GM18507 (cell line): ENCODE measurements at regions not wholly inside any gene's neighbourhood (a gene's known extent, or its start where the extent isn't known, plus 50 kb on each side); places are given as distances from the start of the nearest gene placed in this dataset.

ENCODE experiments used
- DNase-seq: peaks from one replicate; pipeline ENCODE4 v3.0.0; 2011; ENCODE audit warnings: low read depth; ENCODE audit not compliant: insufficient read length; ENCODE audit errors: extremely low spot score
- FAIRE-seq: peaks from 2 replicates; lab custom pipeline; 2011; peaks lifted over from hg19 to GRCh38; lab: Jason Lieb, UNC

DNA sequence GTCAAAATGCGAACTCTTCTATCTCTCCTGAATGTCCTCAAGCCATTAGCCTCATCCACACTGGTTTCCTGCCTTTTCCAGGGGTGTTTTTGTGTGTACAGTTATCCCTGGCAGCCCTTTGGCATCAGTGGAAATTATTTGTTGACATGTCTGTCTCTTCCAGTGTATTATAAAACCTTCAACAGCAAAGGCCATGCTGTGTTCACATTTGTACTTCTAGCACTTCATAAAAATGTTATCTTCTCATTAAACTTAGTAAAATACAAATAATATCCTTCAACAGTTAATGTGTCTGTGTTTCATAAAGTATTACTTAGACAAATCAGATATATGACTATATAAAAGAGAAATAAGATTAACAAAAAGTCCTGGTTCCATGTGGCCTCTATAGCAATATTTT is 359.5 kb upstream of the ARGLU1 start:
- no peak for DNase-seq
- no peak for FAIRE-seq

DNA sequence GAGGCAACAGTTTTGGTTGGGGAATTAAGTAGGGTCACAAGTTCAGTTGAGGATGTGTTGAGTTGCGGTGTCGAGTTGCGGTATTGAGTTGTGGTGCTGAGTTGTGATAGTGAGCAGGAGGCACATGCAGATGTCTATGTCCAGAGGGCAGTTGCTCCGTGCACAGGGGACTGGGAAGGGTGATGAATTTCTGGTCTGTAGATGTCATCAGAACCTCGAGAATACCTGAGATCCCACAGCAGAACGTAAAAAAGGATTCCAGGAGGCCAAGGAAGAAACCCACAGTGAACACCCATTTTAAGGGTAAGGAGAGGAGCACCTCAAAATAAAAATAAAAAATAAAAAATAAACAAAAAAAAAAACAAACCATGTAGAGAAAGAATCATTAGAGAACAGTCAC is 354.4 kb upstream of the ARGLU1 start:
- DNase-seq: no peak
- FAIRE-seq: no peak

DNA sequence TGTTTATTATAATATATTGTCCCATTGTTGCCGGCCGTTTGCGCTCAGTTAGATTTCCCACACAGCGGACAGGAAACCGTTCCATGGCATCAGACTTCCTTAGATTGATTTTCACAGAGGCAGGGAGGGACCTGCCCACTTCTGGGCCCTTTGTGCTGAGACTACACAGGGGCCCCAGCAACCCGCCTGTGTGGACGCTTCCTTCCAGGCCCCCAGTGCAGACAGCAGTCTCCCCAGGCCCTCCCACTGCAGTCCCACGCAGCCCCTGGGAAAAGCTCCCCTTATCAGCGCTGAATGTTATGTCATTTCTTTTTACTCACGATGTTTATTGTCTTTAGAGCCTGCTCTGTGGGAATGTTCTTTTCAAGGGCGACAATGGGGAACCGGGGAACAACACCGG is 351.7 kb upstream of the ARGLU1 start:
- no peak for DNase-seq
- FAIRE-seq: no peak

DNA sequence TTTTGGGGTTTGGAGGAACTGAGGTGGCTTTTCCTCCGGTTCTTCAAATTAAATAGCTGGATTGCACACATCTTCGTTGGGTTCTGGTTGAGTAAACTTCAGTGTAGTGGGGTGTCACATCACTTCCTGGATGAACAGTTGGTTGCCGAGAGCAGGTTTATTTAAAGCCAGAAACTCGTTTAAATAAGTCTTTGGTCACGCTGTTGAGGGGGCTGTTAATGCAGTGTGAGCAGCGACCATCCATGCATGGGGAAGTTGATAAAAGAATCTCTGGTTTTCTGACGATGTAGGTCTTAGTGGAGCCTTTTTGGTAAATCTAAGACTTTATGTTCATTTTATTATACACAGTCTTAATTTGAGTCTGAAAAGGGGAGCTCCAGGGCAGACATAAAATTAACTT is 351.2 kb upstream of the ARGLU1 start:
- no peak for DNase-seq
- peak; percentile 59 for FAIRE-seq

DNA sequence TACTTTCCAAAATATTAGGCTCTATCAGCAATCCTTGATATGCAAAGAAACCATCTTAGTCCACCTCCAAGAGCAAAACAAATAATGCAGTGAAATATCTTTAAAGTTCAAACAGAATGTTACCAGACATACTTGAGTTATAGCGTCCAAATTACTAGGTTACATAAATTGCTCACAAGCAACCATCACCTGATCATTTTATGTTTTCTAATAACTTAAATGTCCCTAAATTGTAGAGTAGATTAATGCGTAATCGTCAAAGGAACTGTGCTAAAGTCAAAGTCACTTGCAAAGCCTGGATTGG is 350.6 kb upstream of the ARGLU1 start:
- DNase-seq (no peak), FAIRE-seq (no peak)

DNA sequence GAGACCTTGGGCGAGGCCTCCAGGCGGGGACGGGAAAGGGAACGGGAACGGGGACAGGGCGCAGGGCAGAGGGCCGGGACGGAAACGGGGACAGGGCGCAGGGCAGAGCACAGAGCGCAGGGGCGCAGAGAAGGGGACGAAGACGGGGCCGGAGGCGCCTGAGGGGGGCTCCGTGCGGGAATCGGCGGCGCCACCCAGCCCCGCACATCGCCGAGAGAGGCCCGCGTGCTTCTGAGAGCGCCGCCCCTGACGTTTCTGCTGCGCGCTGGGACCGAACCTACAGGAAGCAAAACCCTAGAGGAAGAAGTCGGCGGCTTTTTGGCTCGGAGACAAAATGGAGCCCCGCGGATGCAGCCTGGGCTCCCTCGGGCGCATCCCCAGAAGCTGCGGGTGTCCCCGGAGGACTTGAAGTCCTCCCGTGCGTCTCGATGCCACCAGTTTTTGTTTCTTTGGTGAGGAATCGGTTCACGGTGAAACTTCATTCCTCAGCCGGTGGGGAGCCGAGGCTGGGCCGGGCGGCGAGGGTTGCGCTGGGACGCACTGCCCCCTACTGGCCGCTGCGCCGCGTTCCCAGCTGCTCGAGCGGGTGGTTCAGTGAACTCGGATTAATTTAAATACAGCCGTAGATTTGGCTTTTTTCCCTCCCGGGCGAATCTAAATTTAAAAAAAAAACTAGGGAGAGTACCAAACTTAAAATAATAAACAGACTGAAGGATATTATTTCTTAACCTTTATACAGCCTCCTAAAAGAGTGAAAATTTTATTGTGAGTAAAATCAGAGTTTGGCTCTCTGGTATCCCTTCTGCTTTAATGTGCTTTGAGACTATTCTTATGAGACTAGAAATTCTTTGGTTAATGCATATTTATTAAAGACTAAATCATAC is 350.0 kb upstream of the ARGLU1 start:
- FAIRE-seq: peak; percentile 73
- peak; percentile 51 for DNase-seq

DNA sequence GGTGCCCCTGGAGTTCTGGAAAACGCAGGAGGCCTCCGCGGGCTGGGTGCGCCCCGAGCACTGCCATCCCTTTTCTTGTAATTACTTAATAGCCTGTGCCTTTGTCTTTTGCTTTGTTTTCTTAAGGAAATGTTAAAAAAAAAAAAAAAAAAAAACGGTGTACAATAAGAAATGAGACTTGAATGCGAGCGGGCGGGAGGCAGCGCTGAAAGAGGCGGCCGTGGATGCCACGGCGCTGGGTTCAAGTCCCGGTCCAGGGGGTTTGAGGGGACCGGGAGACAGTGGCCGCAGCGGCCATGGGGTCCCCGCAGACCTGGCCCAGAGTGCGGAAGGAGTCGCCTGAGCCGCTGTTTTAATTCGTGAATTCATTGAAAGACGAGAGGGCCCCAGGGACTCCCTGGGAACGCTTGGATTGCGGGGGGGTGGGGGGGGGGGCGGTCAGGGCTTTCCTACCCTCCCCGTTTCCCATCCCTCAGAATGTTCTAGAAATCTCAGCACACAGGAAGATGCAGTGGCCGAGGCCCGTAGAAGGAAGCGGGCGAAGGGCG is 349.2 kb upstream of the ARGLU1 start:
- DNase-seq (no peak), FAIRE-seq (no peak)

DNA sequence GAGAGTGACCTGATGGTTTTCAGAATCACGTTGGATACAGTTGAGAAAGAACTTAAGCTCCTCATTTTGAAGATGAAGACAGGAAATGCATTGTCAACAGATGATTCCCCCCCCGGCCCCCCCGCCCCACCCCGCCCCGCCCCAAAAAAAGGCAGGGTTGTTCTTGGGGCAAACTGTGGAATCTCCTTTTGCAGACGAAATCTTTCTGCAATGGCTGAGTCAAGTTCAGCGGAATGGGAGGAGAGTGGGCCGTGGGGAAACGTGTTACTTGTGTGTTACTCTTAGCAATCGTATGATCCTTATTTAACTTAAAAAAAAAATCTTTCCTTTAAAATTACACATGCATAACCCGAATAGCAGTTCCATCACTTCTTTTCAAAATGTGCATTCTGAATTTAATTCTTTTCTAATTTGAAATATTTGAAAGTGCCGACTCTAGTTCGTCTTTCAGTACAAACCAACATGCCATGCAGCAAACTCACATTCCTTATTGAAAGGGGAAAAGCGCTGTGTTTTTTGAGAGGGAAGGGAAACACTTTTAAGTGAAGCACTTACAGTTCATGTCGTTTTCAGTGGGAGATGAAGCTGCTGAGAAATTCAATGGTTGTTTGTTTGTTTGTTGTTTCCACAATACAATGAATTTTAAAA is 348.5 kb upstream of the ARGLU1 start:
- DNase-seq: no peak
- FAIRE-seq: no peak

DNA sequence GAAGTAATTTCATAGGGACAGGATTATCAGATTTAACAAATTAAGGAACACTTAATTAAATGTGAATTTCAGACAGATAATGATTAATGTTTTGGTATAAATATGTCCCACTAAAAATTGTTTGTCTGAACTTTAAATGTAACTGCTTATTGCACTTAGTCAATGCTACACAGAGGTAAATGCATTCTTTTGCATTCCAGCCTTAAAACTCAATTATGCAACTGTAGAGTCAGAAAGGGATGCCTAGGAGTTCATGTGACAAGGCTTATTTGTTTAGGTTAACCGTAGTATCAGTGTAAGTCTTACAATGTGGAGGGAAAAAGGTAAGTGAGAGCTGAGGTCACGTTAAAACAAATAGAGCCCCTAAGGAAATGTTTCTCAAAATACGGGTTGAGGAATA is 347.2 kb upstream of the ARGLU1 start:
- FAIRE-seq: no peak

DNA sequence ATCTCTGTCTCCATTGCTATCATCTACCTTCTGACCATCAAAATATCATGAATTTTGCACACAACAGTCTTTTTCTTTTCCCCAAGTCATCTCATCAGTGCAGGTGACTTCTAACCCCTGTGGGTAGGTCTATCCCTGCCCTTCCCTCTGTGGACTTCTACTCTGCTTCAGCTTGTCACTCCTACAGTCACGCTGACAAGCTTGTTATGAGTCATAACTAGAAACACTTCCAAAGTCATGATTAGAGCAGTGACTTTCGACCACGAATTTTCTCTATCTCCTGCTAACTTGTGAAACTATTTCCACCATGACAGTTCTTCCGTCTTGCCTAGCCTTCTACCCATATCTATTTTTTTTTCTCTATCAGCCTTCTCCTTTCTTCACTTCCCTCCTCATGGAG is 343.7 kb upstream of the ARGLU1 start:
- FAIRE-seq (no peak), DNase-seq (no peak)

More for the DNA sequence above, 347.2 kb upstream of the ARGLU1 start:
- no peak for DNase-seq

DNA sequence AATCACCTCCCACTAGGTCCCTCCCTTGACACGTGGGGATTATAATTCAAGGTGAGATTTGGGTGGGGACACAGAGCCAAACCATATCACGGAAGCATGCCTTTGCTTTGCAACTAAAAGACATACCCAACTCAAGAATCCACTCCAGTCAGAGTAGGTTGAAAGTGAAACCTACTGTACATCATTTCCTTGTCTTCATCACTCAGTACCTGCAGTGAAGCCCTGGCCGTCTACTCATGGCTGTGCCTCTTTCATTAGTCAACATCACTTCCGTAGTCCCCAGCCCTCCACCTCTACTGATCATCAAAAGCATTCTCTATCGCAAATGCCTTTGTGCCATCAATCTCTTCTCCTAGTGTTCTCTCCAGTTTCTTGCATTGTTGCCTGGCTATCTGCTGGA is 343.1 kb upstream of the ARGLU1 start:
- no peak for DNase-seq
- FAIRE-seq: no peak

DNA sequence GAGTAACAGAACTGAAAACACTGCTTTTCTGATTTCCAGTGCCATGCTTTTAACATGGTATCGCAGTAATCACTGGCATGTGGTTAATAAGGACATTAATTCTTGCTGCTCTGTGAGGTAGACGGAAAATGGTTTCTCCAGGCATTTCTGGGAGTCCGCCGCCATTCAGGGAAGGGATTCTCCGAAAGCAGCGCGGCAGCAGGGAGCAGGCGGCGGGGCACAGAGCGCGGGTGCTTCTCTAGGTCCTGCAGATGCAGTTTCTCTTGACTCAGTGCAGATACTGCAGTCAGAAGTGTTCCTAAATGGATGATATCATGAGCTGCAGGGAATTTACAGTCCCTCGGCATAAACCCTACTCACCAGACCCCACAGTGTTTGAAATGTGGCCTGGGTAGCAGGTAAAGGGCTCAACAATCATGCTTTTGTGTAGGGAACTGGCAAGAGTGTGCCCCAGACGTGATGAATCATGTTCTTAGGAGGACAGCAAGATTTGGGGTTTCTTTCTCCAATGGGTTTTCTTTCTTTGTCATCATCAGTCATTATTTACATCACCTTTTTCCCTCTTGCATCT is 338.6 kb upstream of the ARGLU1 start:
- no peak for FAIRE-seq

DNA sequence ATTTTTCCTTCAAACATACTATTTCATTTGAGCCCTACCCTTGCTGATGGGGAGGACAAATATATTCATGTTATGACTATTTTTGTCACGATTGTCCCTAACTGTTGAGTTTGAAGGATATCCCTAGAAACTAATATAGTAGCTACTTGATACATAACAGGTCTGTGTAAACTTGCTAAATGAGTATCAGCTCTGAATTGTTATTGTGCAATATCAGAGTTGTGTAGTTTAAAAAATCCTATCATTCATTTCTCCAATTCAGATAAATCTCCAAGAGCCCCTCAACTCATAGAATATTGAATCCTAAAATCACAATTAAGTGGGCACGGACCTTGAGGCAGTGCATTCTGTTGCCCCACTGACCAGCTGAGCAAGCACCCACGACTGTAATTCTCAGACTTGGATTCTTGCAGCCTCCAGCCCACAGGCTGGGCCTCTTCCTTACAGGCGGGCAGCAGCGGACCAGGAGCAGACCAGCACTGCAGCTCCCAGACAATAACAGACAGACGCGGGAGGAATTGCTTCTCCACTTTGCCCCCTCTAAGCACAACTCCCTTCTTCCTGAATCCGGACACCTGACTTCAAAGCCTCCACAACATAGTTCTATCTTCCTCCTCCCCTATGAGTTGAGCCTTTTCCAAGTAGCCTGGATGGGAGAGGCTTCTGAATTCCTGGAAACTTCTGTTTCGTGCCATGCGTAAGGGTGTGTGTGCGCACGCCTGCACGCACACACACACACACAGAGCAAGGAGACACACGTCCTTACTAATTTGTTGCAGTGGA is 337.6 kb upstream of the ARGLU1 start:
- no peak for DNase-seq
- FAIRE-seq: no peak

More for the DNA sequence above, 338.6 kb upstream of the ARGLU1 start:
- DNase-seq: no peak

DNA sequence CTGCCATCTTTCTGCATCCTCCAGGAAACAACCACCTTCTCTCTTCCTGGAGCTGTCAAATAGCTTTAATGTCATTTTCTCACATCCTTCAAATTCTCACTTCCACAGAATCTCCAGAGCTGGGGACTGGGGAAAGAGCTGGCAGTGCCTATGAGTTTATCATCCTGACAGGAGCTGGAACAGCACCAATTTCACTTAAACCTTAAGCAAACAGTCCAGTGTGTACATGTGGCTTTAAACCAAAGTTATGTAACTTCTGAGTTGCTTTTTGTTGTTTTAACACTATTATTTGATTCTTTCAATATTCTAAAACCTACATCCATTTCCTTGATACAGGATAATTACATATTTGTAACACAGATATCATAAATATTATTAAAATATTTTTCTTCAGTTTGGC is 331.5 kb upstream of the ARGLU1 start:
- FAIRE-seq: no peak

DNA sequence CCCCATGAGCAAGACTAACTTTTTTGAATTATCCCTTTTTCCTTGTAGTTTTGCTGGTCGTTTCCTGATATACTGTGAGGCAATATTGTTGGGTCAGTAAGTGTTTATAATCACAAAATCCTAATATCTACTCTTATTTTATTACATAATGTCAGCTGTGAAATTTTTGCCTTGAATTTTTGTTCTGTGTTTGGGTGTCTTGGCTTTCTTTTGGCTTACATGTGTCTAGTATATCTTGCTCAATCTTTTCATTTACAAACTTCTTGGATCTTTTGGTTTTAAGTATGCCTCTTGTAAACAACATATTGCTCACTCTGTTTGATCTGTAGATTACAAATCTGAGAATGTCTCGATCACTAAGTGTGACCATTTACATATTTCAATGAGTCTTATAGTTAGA is 330.3 kb upstream of the ARGLU1 start:
- FAIRE-seq (no peak), DNase-seq (no peak)

More for the DNA sequence above, 331.5 kb upstream of the ARGLU1 start:
- DNase-seq: no peak

DNA sequence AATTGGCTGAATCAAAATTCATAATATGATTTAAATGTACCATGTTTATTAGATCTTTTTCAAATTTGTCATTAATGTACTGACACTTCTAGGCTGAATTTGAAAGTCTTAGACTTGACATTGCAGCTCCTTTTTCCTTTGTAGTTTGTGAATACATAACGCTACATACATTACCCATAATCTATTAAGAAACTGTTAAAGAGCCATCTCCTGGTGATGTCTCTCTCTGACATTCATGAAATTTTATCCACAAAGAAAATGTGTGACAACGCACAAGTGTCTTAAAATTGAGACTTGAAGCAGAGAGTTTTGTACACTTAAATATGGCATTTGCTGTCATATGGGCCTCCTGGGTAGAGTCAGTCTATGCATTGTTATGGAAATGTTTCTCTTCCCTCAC is 320.2 kb upstream of the ARGLU1 start:
- FAIRE-seq (no peak), DNase-seq (no peak)

DNA sequence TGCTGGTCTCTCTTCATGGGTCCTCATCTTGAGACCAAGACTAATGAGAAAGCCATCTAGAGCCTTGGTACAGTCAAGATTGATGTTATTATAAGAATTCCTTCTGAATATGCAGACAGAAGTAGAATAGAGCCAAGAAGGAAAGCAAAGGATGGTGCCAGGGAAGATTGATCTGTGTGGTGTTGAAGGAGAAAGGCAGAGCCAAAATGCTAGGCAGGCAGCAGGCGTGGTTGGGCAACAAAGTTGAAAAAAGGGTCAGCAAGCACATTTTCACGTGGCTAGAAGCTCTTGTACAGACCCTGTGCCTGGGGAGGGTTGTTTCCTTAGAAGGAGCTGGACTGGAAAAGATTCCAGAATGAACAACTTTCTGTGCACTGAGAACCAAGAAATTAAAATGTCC is 319.7 kb upstream of the ARGLU1 start:
- FAIRE-seq: no peak
- DNase-seq: no peak

DNA sequence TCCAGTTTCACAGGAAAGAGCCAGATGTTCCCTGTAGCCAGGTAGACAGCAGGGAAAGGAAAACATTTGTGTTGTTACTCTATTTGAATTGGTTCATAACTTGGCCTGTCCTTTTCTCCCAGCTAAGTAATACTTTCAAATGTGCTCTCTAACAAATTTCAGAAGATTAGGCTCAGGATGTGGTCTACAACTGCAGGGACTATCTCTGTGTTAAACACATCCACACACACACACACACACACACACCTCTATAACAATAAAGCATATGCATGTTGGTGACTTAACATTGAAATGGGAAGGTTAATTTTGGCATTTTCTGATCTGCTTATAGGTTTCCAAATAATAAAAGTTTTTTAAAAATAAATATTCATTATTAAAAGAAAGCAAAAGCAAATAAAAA is 316.0 kb upstream of the ARGLU1 start:
- no peak for FAIRE-seq
- no peak for DNase-seq

DNA sequence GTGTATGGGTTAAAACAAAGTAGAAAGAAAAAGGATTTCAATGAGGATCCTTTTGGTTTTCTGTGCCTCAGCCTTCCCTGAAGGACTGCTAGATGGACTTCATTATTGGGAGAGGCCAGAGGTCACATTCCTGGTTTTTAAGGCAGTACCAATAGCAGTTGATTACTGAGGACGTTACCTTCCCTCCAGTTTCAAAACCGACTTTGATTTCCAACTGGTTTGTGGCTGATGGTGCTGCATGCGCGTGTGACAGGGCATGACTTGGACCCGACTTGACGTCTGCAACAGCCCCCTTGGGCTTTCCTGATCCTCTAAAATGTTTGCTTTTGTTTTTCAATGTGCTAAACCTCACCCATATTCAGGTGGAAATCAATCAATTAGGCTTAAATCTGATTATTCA is 314.3 kb upstream of the ARGLU1 start:
- DNase-seq (no peak), FAIRE-seq (no peak)

DNA sequence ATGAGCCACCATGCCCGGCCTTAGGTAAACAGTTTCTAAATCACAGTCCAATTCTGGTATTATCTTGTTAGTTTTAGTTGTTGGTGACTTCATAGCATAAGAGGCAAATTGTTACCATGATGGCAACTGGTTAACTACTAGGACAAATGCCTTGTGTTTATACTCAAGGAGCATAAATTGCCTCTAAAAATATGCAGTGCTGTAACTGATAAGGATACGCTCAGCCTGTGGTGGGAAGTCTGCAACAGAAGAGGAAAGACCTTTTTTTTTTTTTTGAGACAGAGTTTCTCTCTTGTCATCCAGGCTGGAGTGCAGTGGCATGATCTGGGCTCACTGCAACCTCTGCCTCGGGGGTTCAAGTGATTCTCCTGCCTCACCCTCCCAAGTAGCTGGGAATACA is 311.9 kb upstream of the ARGLU1 start:
- FAIRE-seq: no peak

More for the DNA sequence above, 311.9 kb upstream of the ARGLU1 start:
- no peak for DNase-seq
